ENCODE measurements at regions not wholly inside any gene's neighbourhood (a gene's known extent, or its start where the extent isn't known, plus 50 kb on each side); places are given as distances from the start of the nearest gene placed in this dataset.

DNA sequence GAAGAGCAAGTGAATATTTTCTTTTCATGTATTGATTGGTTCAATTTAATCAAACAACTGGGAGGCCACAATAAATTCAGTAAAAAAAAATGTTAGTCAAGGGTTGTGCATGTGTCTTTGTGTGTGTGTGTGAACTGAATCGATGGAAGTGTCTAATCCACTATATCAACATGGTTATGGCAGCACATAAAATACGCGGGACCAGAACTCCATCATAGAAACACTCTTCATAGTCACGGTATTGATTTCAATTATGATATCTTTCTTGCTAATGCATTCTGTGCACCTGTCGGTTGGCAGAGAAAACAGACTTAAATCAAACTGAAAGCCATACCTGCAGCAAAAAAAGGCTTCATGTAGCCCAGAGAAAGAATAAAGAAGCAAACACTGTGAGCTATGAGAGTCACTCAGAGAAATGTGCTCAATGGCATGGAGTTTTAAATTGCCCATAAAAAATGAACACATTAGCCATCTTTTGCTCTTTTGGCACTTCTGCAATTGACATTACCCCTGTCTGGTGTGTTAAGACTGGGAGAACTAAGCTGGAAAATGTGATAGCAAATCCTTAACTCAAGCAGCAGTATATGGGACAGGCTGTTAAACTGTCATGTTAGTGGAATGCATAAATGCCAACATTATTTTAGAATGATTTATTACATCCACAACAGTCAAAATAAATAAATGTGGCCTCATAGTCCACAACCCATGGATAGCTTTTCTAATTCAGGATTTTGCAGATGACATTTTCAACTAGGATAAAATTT is 642.4 kb upstream of the C9orf72 start:
- TF ChIP-seq POLR2A (IDR thresholded peaks at IDR 0.05) (no peak), POLR2AphosphoS5 (IDR thresholded peaks at IDR 0.05) (no peak)
- TF ChIP-seq, protein P1, sequence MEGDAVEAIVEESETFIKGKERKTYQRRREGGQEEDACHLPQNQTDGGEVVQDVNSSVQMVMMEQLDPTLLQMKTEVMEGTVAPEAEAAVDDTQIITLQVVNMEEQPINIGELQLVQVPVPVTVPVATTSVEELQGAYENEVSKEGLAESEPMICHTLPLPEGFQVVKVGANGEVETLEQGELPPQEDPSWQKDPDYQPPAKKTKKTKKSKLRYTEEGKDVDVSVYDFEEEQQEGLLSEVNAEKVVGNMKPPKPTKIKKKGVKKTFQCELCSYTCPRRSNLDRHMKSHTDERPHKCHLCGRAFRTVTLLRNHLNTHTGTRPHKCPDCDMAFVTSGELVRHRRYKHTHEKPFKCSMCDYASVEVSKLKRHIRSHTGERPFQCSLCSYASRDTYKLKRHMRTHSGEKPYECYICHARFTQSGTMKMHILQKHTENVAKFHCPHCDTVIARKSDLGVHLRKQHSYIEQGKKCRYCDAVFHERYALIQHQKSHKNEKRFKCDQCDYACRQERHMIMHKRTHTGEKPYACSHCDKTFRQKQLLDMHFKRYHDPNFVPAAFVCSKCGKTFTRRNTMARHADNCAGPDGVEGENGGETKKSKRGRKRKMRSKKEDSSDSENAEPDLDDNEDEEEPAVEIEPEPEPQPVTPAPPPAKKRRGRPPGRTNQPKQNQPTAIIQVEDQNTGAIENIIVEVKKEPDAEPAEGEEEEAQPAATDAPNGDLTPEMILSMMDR (IDR thresholded peaks at IDR 0.05), result no peak

Measured in prostate gland (tissue), 2 donors.